ENCODE measurements at regions not wholly inside any gene's neighbourhood (a gene's known extent, or its start where the extent isn't known, plus 50 kb on each side); places are given as distances from the start of the nearest gene placed in this dataset.

- TF ChIP-seq MAX (IDR thresholded peaks at IDR 0.05), result no peak
- no peak for TF ChIP-seq REST (IDR thresholded peaks at IDR 0.05; ENCODE audit: low read depth)
- no peak for TF ChIP-seq TCF12 (IDR thresholded peaks at IDR 0.05; ENCODE audit: low read depth)
- no peak for TF ChIP-seq CEBPB (IDR thresholded peaks at IDR 0.05)
These were observed 56.1 kb upstream of the ADGRG2 start for GRCh38 chrX:19178402-19178801.
